HG02981 (cell line): ENCODE measurements at regions not wholly inside any gene's neighbourhood (a gene's known extent, or its start where the extent isn't known, plus 50 kb on each side); places are given as distances from the start of the nearest gene placed in this dataset.

Experiments used
- ATAC-seq: cut with Tn5 transposase; IDR thresholded peaks from one replicate; pipeline ENCODE4 v1.9.1; 2021; ENCODE audit warnings: mild to moderate bottlenecking, moderate library complexity; ENCODE audit not compliant: unreplicated experiment

- ATAC-seq, result no peak
These were observed 143.2 kb upstream of the TNRC6C start for GRCh38 chr17:77815127-77815905.

- ATAC-seq, result no peak
These were observed 140.6 kb upstream of the TNRC6C start for GRCh38 chr17:77817953-77818352.

DNA sequence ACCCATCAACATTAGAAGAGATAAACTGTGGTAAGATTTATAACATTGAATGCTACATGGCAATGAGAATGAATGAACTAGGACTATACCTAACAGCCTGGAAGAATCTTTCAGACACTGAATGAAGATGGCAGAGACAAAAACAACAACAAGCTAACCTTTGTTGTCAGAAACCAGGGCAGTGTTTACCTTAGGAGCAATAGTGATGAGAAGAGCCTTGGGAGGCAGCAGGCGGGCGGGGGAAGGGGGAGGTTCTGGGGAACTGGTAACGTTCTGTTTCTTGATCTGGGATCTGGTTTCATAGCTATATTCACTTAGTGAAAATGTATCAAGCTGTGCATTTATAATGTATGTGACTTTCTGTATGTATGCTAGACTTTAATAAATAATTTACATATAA lies 139.0 kb upstream of the TNRC6C start:
- ATAC-seq, result no peak

- ATAC-seq, result no peak
These were observed 137.4 kb upstream of the TNRC6C start for GRCh38 chr17:77821114-77821513.

GRCh38 chr17:77822302-77823030 lies 136.0 kb upstream of the TNRC6C start:
- no peak for ATAC-seq

DNA sequence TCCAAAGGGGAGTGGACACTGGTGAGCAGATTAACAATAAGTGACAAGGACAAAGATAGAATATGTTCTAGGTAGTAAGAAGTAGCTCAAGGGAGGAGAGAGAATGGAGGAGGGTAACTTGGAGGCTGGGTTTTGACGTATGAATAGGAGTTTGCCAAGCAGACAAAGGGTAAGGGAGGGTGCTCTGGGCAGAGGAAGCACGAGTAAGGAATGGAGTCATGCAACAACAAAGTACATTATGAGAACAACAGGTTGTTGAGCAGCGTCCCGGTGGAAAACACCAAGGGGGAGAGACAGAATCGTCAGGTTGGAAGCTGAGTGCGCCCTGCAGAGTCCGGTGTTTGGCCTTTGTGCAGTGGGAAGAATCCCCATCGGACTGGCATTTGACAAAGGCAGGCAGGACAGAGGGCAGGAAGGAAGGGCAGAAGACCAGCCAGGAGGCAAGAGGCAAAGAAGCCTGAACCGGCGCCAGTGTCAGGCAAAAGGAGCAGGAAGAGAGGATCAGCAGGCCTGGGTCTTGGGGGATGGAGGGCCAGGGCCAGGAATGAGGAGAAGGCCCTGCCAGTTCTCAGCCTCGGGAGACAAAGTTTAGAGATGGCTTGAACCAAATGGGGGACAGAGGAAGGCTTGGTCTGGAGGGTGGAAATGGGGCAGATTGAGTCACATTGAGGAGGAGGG lies 134.3 kb upstream of the TNRC6C start:
- no peak for ATAC-seq

GRCh38 chr17:77824780-77825280 lies 133.7 kb upstream of the TNRC6C start:
- no peak for ATAC-seq

GRCh38 chr17:77825621-77826020 lies 132.9 kb upstream of the TNRC6C start:
- no peak for ATAC-seq

DNA sequence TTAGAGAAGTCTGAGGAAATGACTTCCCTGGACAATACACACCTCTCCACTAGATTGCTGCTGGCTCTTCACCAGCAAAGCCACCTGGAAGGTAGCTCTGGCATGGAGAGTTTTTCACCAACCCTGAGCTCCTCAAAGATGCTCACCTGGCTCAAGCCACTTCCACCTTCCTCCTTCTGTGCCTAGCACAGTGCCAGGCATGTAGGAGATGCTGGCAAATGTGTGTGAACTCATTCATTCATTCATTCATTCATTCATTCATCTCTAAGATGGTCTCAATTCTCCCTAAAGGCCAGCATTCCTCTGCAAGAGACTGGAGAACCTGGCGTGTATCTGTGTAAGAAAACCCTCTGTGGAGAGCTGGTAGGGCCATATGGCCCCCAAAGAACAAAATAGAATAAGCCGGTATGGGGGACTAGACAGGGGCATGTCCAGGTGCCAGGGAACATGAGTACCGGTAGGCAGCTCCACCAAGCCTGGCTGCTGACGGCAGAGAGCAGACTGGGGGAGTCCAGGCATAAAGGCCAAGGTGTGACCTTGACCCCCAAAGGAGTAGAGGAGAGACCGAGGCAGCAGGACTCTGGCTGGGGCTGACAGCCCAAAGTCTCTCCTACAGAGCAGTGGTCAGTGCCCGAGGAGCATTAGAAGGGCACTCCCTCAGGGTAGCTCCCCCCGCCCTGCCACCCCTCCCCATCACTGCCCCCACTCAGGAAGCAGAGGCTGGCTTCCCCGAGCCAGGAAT lies 132.2 kb upstream of the TNRC6C start:
- no peak for ATAC-seq

- ATAC-seq, result no peak
These were observed 131.5 kb upstream of the TNRC6C start for GRCh38 chr17:77827039-77827438.

GRCh38 chr17:77827511-77827910 lies 131.0 kb upstream of the TNRC6C start:
- no peak for ATAC-seq

DNA sequence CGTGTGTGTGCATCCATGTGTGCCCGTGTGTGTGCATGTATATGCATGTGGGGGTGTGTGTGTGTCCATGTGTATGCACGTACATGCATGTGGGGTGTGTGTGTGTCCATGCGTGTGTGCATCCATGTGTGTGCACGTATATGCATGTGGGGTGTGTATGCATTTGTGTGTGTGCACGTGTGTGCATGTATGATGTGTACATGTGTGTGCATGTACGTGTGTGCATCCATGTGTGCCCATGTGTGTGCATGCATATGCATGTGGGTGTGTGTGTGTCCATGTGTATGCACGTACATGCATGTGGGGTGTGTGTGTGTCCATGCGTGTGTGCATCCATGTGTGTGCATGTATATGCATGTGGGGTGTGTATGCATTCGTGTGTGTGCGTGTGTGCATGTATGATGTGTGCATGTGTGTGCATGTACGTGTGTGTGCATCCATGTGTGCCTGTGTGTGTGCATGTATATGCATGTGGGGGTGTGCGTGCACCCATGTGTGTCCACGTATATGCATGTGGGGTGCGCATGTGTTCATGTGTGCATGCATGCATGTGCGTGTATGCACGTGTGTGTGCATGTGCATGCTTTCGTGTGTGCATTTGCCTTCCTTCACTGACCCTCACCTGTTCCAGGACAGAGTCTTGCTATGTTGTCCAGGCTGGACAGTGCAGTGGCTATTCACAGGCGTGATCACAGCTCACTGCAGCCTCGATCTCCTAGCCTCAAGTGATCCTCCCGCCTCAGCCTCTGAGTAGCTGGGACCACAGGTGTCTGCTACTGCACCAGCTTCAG lies 129.6 kb upstream of the TNRC6C start:
- no peak for ATAC-seq

DNA sequence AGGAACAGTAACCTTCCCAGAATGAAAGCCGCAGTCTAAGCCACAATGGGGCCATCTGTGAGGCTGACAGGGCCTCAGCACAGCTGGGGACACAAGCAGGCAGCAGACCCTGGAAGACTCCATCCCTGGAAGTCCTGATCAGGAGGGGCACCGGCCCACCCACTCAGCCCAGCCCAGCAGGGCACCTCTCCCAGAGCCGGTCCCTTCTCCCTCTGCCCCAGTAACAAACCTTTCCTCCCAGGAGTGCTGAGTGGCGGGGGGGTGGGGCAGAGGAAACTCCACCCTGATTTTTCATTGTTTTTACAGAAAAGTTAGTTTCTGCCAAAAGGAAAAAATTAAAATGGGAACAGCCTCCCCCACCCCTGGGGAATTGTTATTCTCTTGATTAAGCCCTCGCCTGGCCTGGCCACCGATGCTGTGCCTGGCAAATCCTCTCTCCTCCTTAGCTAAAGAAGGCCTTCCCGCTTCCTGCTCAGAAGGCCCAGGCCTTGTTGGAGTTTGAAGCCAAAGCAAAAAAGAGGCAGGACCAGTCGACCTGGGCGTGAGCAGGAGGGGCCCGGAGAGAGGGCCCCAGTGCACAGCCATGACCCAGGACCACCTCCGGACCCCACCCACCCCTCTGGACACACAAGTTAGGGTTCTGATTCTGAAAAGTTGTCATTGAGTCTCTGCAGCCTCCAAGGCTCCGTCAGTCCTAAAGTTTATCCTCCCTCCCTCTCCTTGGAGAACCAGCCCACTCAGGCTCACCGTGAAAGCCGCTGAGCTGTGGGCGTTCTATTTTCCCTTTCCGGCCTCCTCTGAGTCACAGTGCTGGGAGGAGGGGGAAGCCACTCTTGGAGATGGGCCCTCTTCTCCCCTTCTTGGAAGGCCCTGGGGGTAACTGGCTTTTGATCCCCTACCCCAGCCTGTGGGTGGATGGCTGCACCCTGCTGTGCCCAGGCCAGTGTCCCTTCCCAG lies 128.4 kb upstream of the TNRC6C start:
- ATAC-seq, result no peak

DNA sequence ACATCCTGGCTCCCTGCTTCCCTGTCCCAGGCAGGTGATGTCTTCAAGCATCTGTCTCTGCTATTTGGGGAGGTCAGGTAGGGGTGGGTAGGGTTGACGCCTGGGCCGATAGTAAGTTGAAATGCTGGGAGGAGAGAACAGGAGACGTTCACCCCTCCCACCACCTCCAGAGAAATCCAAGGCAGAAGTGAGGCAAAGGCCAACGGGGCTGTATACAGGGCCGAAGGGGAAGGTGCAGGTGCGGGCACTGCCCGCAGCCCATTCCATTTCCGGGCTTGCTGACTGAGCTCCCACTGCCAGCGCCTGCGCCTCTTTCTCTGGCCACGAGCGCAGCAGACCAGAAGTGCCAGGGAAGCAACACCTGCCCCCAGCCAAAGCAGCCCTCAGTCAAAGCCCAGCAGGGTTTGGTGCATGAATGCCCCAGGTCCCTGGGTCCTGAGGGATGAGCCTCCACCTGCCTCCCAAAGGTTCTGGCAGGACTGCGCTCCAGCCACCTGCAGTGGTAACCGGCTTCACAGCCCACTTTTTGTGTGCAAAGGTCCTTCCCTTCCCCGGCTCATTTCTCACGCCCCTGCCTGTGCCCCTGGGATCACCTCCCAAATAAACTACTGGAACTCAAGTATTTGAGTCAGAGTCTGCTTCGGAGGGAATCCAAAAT lies 127.6 kb upstream of the TNRC6C start:
- ATAC-seq, result no peak

DNA sequence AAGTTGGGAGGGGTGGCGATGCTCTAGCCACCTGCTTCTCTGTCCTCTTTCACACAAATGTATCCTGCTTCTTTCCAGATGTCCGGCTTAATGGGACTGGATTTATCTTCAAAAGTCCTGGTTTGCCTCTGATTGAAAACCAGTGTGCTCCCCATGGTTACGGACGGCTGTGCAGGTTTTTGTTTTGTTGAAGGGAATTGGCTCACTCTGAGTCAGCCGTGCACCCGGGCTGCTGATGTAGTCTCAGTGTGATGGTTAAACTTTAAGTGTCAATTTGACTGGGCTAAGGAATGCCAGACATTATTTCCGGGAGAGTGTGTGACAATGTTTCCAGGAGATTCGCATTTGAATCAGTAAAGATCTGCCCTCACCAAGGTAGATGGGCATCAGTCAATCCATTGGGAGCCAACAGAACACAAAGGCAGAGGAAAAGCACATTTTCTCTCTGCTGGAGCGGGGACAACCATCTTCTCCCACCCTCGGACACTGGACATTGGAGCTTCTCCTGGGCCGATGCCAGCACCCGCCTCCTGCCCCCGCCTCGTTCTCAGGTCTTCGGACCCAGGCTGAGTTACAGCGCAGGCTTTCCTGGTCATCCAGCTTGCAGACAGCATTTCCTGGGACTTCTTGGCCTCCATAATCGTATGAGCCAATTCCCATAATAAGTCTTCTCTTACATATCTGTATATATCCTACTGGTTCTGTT lies 126.9 kb upstream of the TNRC6C start:
- no peak for ATAC-seq

- ATAC-seq, result no peak
These were observed 126.3 kb upstream of the TNRC6C start for GRCh38 chr17:77832180-77832560.

GRCh38 chr17:77833769-77834168 lies 124.7 kb upstream of the TNRC6C start:
- ATAC-seq, result no peak
